HL-60 (cell line): ENCODE measurements at regions not wholly inside any gene's neighbourhood (a gene's known extent, or its start where the extent isn't known, plus 50 kb on each side); places are given as distances from the start of the nearest gene placed in this dataset.

Experiments
- DNase-seq, 2 experiments: peaks; one replicate each; pipeline ENCODE4 v3.0.0-alpha.2; 2010 to 2020; ENCODE audit warnings: low read depth in 1 of 2, low spot score in 1 of 2
- H3K27ac ChIP-seq: fragments of 250-450 bp; sonication (Bioruptor Pico); replicated peaks from 2 replicates; pipeline ENCODE4 v1.5.1; 2020; ENCODE audit warnings: mild to moderate bottlenecking, moderate library complexity
- H3K27me3 ChIP-seq: fragments of 250-450 bp; sonication (Bioruptor Pico); 2 replicates; pipeline ENCODE4 v1.5.1; 2021; ENCODE audit warnings: mild to moderate bottlenecking, moderate library complexity; ENCODE audit not compliant: insufficient read depth, poor library complexity, severe bottlenecking
- H3K4me3 ChIP-seq: replicated peaks from 2 replicates; pipeline ENCODE4 v1.5.1; 2011; ENCODE audit warnings: mild to moderate bottlenecking, control low read depth, low read length; ENCODE audit not compliant: insufficient read depth
- GABPA ChIP-seq: IDR thresholded peaks from 2 replicates; pipeline ENCODE4 v1.6.1; 2012; ENCODE audit warnings: low read depth
- POLR2AphosphoS5 ChIP-seq: IDR thresholded peaks from 2 replicates; pipeline ENCODE4 v1.6.1; 2012; ENCODE audit warnings: low read depth
- SPI1 ChIP-seq: IDR thresholded peaks from 2 replicates; pipeline ENCODE4 v1.6.1; 2012; ENCODE audit warnings: low read depth, mild to moderate bottlenecking, borderline replicate concordance
- TF ChIP-seq, protein P1 (sequence below): IDR thresholded peaks from one replicate; pipeline ENCODE4 v1.5.1; 2011; ENCODE audit warnings: low read length, control low read depth, inconsistent platforms; ENCODE audit not compliant: insufficient read depth
- TF ChIP-seq, protein P2 (sequence below): IDR thresholded peaks from 2 replicates; pipeline ENCODE4 v1.6.1; 2012; ENCODE audit warnings: low read depth; ENCODE audit not compliant: insufficient replicate concordance

- H3K27me3 ChIP-seq = no peaks in the 10 kb centered on the region
- no peak overlapping the region for H3K27ac ChIP-seq
- TF ChIP-seq SPI1 (no peak), POLR2AphosphoS5 (no peak)
- no peak overlapping the region for H3K4me3 ChIP-seq
- no peak for DNase-seq
Measured at GRCh38 chr2:105688946-105689345, 55.8 kb upstream of the NCK2 start.

DNA sequence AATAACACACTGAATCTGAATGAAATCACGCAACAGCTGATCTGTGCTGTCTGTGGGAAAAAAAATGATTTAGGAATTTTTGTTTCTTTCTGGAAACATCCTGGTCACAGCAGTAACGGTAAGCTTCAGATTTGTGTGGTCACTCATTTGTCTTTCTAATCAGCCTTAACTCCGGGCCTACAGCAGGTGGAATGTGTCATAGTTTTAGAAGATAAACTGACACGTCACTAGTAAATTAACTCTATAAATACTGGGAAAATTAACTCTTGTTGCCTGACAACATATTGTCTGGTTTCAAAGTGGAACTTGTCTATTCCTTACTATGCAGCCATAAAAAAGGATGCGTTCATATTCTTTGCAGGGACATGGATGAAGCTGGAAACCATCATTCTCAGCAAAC, 58.1 kb upstream of the NCK2 start:
- no peak for DNase-seq
- no peak overlapping the region for H3K4me3 ChIP-seq
- H3K27me3 ChIP-seq = no peaks in the 10 kb centered on the region
- H3K27ac ChIP-seq = no peak overlapping the region
- TF ChIP-seq SPI1 (no peak), POLR2AphosphoS5 (no peak), GABPA (no peak)
- TF ChIP-seq, protein P1, sequence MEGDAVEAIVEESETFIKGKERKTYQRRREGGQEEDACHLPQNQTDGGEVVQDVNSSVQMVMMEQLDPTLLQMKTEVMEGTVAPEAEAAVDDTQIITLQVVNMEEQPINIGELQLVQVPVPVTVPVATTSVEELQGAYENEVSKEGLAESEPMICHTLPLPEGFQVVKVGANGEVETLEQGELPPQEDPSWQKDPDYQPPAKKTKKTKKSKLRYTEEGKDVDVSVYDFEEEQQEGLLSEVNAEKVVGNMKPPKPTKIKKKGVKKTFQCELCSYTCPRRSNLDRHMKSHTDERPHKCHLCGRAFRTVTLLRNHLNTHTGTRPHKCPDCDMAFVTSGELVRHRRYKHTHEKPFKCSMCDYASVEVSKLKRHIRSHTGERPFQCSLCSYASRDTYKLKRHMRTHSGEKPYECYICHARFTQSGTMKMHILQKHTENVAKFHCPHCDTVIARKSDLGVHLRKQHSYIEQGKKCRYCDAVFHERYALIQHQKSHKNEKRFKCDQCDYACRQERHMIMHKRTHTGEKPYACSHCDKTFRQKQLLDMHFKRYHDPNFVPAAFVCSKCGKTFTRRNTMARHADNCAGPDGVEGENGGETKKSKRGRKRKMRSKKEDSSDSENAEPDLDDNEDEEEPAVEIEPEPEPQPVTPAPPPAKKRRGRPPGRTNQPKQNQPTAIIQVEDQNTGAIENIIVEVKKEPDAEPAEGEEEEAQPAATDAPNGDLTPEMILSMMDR = no peak
- TF ChIP-seq, protein P2, sequence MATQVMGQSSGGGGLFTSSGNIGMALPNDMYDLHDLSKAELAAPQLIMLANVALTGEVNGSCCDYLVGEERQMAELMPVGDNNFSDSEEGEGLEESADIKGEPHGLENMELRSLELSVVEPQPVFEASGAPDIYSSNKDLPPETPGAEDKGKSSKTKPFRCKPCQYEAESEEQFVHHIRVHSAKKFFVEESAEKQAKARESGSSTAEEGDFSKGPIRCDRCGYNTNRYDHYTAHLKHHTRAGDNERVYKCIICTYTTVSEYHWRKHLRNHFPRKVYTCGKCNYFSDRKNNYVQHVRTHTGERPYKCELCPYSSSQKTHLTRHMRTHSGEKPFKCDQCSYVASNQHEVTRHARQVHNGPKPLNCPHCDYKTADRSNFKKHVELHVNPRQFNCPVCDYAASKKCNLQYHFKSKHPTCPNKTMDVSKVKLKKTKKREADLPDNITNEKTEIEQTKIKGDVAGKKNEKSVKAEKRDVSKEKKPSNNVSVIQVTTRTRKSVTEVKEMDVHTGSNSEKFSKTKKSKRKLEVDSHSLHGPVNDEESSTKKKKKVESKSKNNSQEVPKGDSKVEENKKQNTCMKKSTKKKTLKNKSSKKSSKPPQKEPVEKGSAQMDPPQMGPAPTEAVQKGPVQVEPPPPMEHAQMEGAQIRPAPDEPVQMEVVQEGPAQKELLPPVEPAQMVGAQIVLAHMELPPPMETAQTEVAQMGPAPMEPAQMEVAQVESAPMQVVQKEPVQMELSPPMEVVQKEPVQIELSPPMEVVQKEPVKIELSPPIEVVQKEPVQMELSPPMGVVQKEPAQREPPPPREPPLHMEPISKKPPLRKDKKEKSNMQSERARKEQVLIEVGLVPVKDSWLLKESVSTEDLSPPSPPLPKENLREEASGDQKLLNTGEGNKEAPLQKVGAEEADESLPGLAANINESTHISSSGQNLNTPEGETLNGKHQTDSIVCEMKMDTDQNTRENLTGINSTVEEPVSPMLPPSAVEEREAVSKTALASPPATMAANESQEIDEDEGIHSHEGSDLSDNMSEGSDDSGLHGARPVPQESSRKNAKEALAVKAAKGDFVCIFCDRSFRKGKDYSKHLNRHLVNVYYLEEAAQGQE = no peak

DNA sequence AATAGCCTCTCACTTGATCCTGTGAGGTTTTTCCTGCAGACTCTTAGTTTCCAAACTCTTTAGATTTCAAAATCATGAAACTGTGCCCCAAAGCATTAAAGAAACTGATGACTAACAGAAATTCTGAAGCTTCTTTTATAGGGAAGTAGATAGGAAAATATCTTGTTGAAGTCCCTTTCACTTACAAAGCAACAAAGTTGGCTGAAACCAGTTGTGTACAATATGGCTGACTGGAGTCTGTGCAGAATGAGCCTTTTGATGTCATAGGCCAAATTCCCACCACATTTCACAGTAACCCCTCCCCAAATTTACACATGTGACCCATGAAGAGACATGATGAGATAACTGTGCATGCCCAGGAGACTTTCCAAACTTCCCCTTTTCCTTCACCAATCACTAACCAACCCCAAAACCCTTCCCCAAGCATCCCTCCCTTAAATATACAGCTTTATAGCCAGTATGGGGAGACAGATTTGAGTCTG, 61.7 kb upstream of the NCK2 start:
- no peak overlapping the region for H3K4me3 ChIP-seq
- peak; percentile 7 to 8 for DNase-seq
- no peak overlapping the region for H3K27ac ChIP-seq
- no peaks in the 10 kb centered on the region for H3K27me3 ChIP-seq
- TF ChIP-seq SPI1 = no peak
- TF ChIP-seq GABPA = no peak

GRCh38 chr2:105682401-105682800, 62.3 kb upstream of the NCK2 start:
- H3K4me3 ChIP-seq = no peak overlapping the region
- TF ChIP-seq, protein P2 = no peak
- TF ChIP-seq SPI1 (no peak), POLR2AphosphoS5 (no peak), GABPA (no peak)
- TF ChIP-seq, protein P1 = no peak
- no peaks in the 10 kb centered on the region for H3K27me3 ChIP-seq
- no peak overlapping the region for H3K27ac ChIP-seq
- no peak for DNase-seq

- TF ChIP-seq GABPA = no peak
- TF ChIP-seq SPI1 = no peak
- TF ChIP-seq, protein P1 = no peak
- no peak for TF ChIP-seq POLR2AphosphoS5
- TF ChIP-seq, protein P2 = no peak
- Histone ChIP-seq H3K27ac (no peak overlapping the region), H3K4me3 (no peak overlapping the region), H3K27me3 (no peaks in the 10 kb centered on the region)
- DNase-seq = no peak
Measured at GRCh38 chr2:105681927-105682326, 62.8 kb upstream of the NCK2 start.
